ENCODE measurements at regions not wholly inside any gene's neighbourhood (a gene's known extent, or its start where the extent isn't known, plus 50 kb on each side); places are given as distances from the start of the nearest gene placed in this dataset.
A peak's percentile ranks its signal among the peaks of the same experiment; 100 is the strongest.
"Not testable (repeated sequence)": the region's sequence is repeated elsewhere in the genome, so short reads cannot be mapped to it uniquely, and the experiment has no call there.

GRCh38 chr16:21376196-21376899 lies 98.3 kb upstream of the CRYM start:
- H3K14ac ChIP-seq (replicated peaks; ENCODE audit: low read depth, low read length); POLR2A ChIA-PET (ENCODE audit: unreplicated experiment); DNase-seq; H4K5ac ChIP-seq (ENCODE audit: low read depth, low read length); H2AK5ac ChIP-seq (ENCODE audit: low read depth, low read length); BruUV-seq (replicated peaks); H2BK5ac ChIP-seq (ENCODE audit: low read depth, low read length, poor library complexity, severe bottlenecking); H3K9ac ChIP-seq (ENCODE audit: low read depth, low read length); H3K4me3 ChIP-seq (ENCODE audit: insufficient read depth, low read depth, low read length); H4K8ac ChIP-seq (ENCODE audit: low read depth in 2 of 2, low read length in 2 of 2); H3K27me3 ChIP-seq (ENCODE audit: control insufficient read depth, insufficient read depth, low read length); H3K27ac ChIP-seq (ENCODE audit: insufficient read depth, low read length); H3K9me3 ChIP-seq (ENCODE audit: control insufficient read depth, insufficient read depth, low read length); in situ Hi-C loops (cut with MboI; ENCODE audit: low sequenced_read_pairs); H3K79me1 ChIP-seq (ENCODE audit: low read depth in 1 of 2, low read length in 2 of 2); ATAC-seq (ENCODE audit: low read depth); H2BK15ac ChIP-seq (ENCODE audit: low read depth, low read length); H3K56ac ChIP-seq (ENCODE audit: extremely low read depth, insufficient read depth, low read length); H3K9me1 ChIP-seq (ENCODE audit: insufficient read depth, low read length); H3K4ac ChIP-seq (ENCODE audit: low read depth, low read length); intact Hi-C loops (cut with micrococcal nuclease); H2AK9ac ChIP-seq (replicated peaks; ENCODE audit: low read depth, low read length, poor library complexity); H3K18ac ChIP-seq (ENCODE audit: low read depth, low read length); H4K20me1 ChIP-seq (ENCODE audit: insufficient read depth, low read length); H3K36me3 ChIP-seq (ENCODE audit: control insufficient read depth, insufficient read depth, low read length); H3K23ac ChIP-seq (ENCODE audit: low read depth, low read length); dilution Hi-C loops (cut with HindIII; ENCODE audit: low sequenced_read_pairs, unreplicated experiment); H2AFZ ChIP-seq (replicated peaks; ENCODE audit: low read length, poor library complexity); CTCF ChIA-PET; H4K91ac ChIP-seq (ENCODE audit: insufficient read depth, low read depth, low read length); H3K4me1 ChIP-seq (ENCODE audit: control insufficient read depth, insufficient read depth, low read length); H3K4me2 ChIP-seq (ENCODE audit: low read depth, low read length): not testable (repeated sequence)
- Histone ChIP-seq H2BK120ac (ENCODE audit: low read depth, low read length) (0 out of 2 replicates have a peak overlapping the region, but pooled peaks have one; percentile 40), H2BK20ac (ENCODE audit: low read depth, low read length) (0 out of 2 replicates have a peak overlapping the region, but pooled peaks have one; percentile 14)
- WGBS, 2 experiments (ENCODE audit: extremely low coverage in 2 of 2, insufficient read length in 1 of 2) = 98% methylated on average over 6 of the region's 22 CpGs; no CpG with 5 or more reads in 1 of the 2 experiments

- H2AK5ac ChIP-seq (ENCODE audit: low read depth, low read length); H3K4me3 ChIP-seq (ENCODE audit: insufficient read depth, low read depth, low read length); H4K91ac ChIP-seq (ENCODE audit: insufficient read depth, low read depth, low read length); H4K5ac ChIP-seq (ENCODE audit: low read depth, low read length); POLR2A ChIA-PET (ENCODE audit: unreplicated experiment); intact Hi-C loops (cut with micrococcal nuclease); H3K14ac ChIP-seq (replicated peaks; ENCODE audit: low read depth, low read length); BruUV-seq (replicated peaks); H3K27me3 ChIP-seq (ENCODE audit: control insufficient read depth, insufficient read depth, low read length); in situ Hi-C loops (cut with MboI; ENCODE audit: low sequenced_read_pairs); dilution Hi-C loops (cut with HindIII; ENCODE audit: low sequenced_read_pairs, unreplicated experiment); H3K4ac ChIP-seq (ENCODE audit: low read depth, low read length); H2AFZ ChIP-seq (replicated peaks; ENCODE audit: low read length, poor library complexity); H3K4me1 ChIP-seq (ENCODE audit: control insufficient read depth, insufficient read depth, low read length); H2BK5ac ChIP-seq (ENCODE audit: low read depth, low read length, poor library complexity, severe bottlenecking); H3K36me3 ChIP-seq (ENCODE audit: control insufficient read depth, insufficient read depth, low read length); H3K56ac ChIP-seq (ENCODE audit: extremely low read depth, insufficient read depth, low read length); H3K9me1 ChIP-seq (ENCODE audit: insufficient read depth, low read length); H3K27ac ChIP-seq (ENCODE audit: insufficient read depth, low read length); H3K9ac ChIP-seq (ENCODE audit: low read depth, low read length); CTCF ChIA-PET; H3K23ac ChIP-seq (ENCODE audit: low read depth, low read length); H2BK20ac ChIP-seq (ENCODE audit: low read depth, low read length); H2BK15ac ChIP-seq (ENCODE audit: low read depth, low read length); H3K18ac ChIP-seq (ENCODE audit: low read depth, low read length); H3K79me1 ChIP-seq (ENCODE audit: low read depth in 1 of 2, low read length in 2 of 2); H2AK9ac ChIP-seq (replicated peaks; ENCODE audit: low read depth, low read length, poor library complexity); H4K20me1 ChIP-seq (ENCODE audit: insufficient read depth, low read length); H3K4me2 ChIP-seq (ENCODE audit: low read depth, low read length); H2BK120ac ChIP-seq (ENCODE audit: low read depth, low read length); H3K9me3 ChIP-seq (ENCODE audit: control insufficient read depth, insufficient read depth, low read length): not testable (repeated sequence)
- DNase-seq = peak; percentile 31
- WGBS, 2 experiments (ENCODE audit: extremely low coverage in 2 of 2, insufficient read length in 1 of 2) = no CpG with 5 or more reads among the region's 4 CpGs
- H4K8ac ChIP-seq (ENCODE audit: low read depth in 2 of 2, low read length in 2 of 2) = 0 out of 4 replicates have a peak overlapping the region, but pooled peaks of 1 of the 2 experiments have one; percentile 81
- ATAC-seq (ENCODE audit: low read depth) = peak; percentile 82
Observed at GRCh38 chr16:21375334-21375733, 97.2 kb upstream of the CRYM start.
